PFSK-1 (cell line): ENCODE measurements at regions not wholly inside any gene's neighbourhood (a gene's known extent, or its start where the extent isn't known, plus 50 kb on each side); places are given as distances from the start of the nearest gene placed in this dataset.

Source experiments
- POLR2AphosphoS5 ChIP-seq: IDR thresholded peaks from 2 replicates; pipeline ENCODE4 v1.6.1; 2012; ENCODE audit warnings: low read depth, mild to moderate bottlenecking, control low read depth, low read length, moderate library complexity
- SIN3A ChIP-seq: IDR thresholded peaks from 2 replicates; pipeline ENCODE4 v1.6.1; 2012; ENCODE audit warnings: mild to moderate bottlenecking, low read length, moderate library complexity, borderline replicate concordance; ENCODE audit not compliant: insufficient read depth
- TAF1 ChIP-seq: IDR thresholded peaks from 2 replicates; pipeline ENCODE4 v1.6.1; 2012; ENCODE audit warnings: low read length, control low read depth, borderline replicate concordance; ENCODE audit not compliant: insufficient read depth
- TF ChIP-seq, protein P1 (sequence below), 2 experiments: IDR thresholded peaks; 2 replicates each; pipeline versions ENCODE4 v1.6.1 to v1.8.0; 2011 to 2012; ENCODE audit warnings: low read depth in 2 of 2, low read length in 2 of 2, control low read depth in 1 of 2, inconsistent platforms in 1 of 2, mild to moderate bottlenecking in 1 of 2, moderate library complexity in 1 of 2; ENCODE audit not compliant: insufficient read depth in 1 of 2

DNA sequence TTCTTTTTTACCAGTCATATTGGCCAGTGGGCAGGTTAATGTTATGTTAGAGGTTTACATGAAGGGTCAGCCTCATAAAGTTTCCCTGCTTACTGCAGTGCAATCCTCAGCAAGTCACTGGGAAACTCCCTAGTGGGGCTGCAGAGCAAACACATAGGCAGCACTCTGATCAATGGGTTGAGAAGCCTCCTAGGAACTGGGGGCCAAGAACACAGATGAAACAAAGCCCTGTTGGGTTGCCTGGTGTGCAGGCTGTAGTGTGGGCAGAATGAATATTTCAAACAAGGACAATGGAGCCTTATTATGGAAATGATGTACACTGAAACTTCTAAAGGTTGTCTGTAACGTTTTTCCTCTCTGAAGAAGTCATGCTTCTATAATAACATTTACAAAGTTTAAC, 431.6 kb upstream of the PTBP2 start:
- TF ChIP-seq, protein P1, sequence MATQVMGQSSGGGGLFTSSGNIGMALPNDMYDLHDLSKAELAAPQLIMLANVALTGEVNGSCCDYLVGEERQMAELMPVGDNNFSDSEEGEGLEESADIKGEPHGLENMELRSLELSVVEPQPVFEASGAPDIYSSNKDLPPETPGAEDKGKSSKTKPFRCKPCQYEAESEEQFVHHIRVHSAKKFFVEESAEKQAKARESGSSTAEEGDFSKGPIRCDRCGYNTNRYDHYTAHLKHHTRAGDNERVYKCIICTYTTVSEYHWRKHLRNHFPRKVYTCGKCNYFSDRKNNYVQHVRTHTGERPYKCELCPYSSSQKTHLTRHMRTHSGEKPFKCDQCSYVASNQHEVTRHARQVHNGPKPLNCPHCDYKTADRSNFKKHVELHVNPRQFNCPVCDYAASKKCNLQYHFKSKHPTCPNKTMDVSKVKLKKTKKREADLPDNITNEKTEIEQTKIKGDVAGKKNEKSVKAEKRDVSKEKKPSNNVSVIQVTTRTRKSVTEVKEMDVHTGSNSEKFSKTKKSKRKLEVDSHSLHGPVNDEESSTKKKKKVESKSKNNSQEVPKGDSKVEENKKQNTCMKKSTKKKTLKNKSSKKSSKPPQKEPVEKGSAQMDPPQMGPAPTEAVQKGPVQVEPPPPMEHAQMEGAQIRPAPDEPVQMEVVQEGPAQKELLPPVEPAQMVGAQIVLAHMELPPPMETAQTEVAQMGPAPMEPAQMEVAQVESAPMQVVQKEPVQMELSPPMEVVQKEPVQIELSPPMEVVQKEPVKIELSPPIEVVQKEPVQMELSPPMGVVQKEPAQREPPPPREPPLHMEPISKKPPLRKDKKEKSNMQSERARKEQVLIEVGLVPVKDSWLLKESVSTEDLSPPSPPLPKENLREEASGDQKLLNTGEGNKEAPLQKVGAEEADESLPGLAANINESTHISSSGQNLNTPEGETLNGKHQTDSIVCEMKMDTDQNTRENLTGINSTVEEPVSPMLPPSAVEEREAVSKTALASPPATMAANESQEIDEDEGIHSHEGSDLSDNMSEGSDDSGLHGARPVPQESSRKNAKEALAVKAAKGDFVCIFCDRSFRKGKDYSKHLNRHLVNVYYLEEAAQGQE (IDR thresholded peaks at IDR 0.05; ENCODE audit: insufficient read depth in 1 of 2, low read depth in 2 of 2, low read length in 2 of 2): no peak
- no peak for TF ChIP-seq TAF1
- no peak for TF ChIP-seq POLR2AphosphoS5
- TF ChIP-seq SIN3A: no peak
